ELF-1 (cell line): ENCODE measurements at regions not wholly inside any gene's neighbourhood (a gene's known extent, or its start where the extent isn't known, plus 50 kb on each side); places are given as distances from the start of the nearest gene placed in this dataset.

Source experiments
- DNase-seq: peaks from one replicate; pipeline ENCODE4 v3.0.0-alpha.2; 2016; ENCODE audit warnings: low read depth, low spot score

GRCh38 chr4:10929818-10930217 is 245.2 kb upstream of the CLNK start:
- no peak for DNase-seq

- no peak for DNase-seq
Measured at GRCh38 chr4:10925996-10926395, 241.4 kb upstream of the CLNK start.

- DNase-seq, result no peak
Measured at GRCh38 chr4:10924274-10924673, 239.7 kb upstream of the CLNK start.

- DNase-seq, result no peak
Measured at GRCh38 chr4:10917566-10917965, 233.0 kb upstream of the CLNK start.

GRCh38 chr4:10898072-10898471 is 213.5 kb upstream of the CLNK start:
- no peak for DNase-seq

- DNase-seq, result no peak
Measured at GRCh38 chr4:10897076-10897475, 212.5 kb upstream of the CLNK start.

- DNase-seq, result peak; percentile 8
Measured at GRCh38 chr4:10893395-10893794, 208.8 kb upstream of the CLNK start.

- no peak for DNase-seq
Measured at GRCh38 chr4:10891866-10892265, 207.3 kb upstream of the CLNK start.

GRCh38 chr4:10889819-10890218 is 205.3 kb upstream of the CLNK start:
- DNase-seq, result no peak

- no peak for DNase-seq
Measured at GRCh38 chr4:10879411-10880110, 195.0 kb upstream of the CLNK start.

- DNase-seq, result no peak
Measured at GRCh38 chr4:10878861-10879260, 194.3 kb upstream of the CLNK start.

- DNase-seq, result no peak
Measured at GRCh38 chr4:10877076-10877475, 192.5 kb upstream of the CLNK start.

- DNase-seq, result no peak
Measured at GRCh38 chr4:10875144-10875799, 190.7 kb upstream of the CLNK start.

- DNase-seq, result no peak
Measured at GRCh38 chr4:10873809-10874208, 189.2 kb upstream of the CLNK start.

- DNase-seq, result no peak
Measured at GRCh38 chr4:10872833-10873517, 188.4 kb upstream of the CLNK start.

- peak; percentile 14 for DNase-seq
Measured at GRCh38 chr4:10866666-10867065, 182.1 kb upstream of the CLNK start.

GRCh38 chr4:10861036-10861435 is 176.5 kb upstream of the CLNK start:
- no peak for DNase-seq

- DNase-seq, result no peak
Measured at GRCh38 chr4:10856271-10856782, 171.8 kb upstream of the CLNK start.

- no peak for DNase-seq
Measured at GRCh38 chr4:10853196-10853595, 168.6 kb upstream of the CLNK start.

- no peak for DNase-seq
Measured at GRCh38 chr4:10841697-10842096, 157.1 kb upstream of the CLNK start.

- no peak for DNase-seq
Measured at GRCh38 chr4:10837151-10837550, 152.6 kb upstream of the CLNK start.

GRCh38 chr4:10832806-10833628 is 148.4 kb upstream of the CLNK start:
- no peak for DNase-seq
